Stimulated activated CD4-positive, alpha-beta T cell treated with anti-CD3 and anti-CD28 coated beads, Interleukin-1b, Interleukin-23, amount 100 ng/mL, for 1 hour (primary cell): ENCODE measurements at regions not wholly inside any gene's neighbourhood (a gene's known extent, or its start where the extent isn't known, plus 50 kb on each side); places are given as distances from the start of the nearest gene placed in this dataset.

ENCODE experiments used
- DNase-seq, 2 donors: peaks; one replicate each; pipeline ENCODE4 v3.0.0-alpha.2; 2020; ENCODE audit warnings: low read depth in 2 of 2

DNA sequence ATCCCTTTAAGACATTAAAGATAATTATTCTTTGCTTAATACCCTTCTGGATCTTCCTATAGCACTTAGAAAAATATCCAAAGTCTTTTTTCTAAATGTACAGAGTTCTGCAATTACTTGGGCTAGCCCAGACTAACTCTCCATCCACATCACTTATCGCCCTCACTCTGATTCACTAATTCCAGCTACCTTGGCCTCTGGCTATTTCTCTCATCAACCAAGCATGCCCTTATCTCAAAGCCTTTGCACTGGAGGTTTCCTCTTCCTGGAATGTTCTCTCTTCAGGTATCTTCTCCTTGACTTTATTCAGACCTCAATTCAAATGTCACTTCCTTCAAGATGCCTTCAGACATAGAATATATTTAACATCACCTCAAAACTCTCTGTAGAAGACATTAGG lies 345.1 kb upstream of the SMIM31 start:
- DNase-seq: no peak

DNA sequence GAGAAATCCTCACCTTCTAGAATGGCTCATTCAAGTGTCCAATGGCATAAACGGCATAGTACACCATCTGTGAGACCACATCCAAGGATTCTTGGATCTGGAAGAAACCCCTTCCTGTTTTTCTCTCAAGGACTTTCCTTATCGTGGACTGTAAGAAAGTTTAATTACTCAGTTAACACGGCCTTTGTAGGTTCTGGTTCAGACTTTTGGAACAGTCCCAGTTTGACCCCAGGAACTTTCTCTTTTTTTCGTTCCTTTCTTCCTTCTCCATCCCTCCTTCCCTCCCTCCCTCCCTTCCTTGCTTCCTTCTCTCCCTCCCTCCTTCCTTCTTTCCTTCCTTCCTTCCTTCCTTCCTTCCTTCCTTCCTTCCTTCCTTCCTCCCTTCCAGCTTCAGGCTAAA lies 343.5 kb upstream of the SMIM31 start:
- DNase-seq: no peak

DNA sequence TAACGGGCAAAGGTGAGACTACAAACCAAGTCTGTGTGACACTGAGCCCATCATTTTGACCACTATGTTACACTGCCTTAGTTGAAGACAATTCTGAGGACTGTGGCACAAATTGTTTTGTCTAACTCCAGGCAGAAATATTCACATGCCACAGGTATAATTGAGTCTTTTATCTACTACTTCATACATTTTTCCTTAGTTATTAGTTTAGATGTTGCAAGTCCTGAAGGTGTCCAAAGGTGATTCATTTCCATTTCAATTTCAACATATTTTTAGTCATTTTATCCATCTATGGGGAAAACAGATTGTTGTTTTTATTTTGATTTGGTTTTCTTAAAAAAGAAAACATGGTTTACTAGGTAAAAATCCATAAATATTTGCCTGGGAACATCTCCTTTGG lies 341.7 kb upstream of the SMIM31 start:
- no peak for DNase-seq

DNA sequence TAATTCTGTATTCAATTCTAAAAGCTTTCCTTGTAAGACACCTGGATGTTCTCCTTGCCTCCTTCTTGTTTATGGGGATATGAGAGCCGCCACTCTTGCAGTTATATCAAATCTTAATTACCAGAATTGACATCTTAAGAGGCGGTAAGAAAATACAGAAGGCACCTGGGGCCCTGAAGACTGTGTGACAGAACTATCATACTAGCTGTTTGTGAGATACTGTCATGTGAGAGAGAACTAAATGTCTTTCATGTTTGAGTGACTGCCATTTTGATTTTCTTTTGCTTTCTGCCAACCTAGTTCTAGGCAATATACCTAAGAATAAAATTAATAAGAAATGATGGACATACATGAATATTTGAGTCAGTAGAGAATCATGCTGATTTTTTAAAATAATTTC lies 340.2 kb upstream of the SMIM31 start:
- no peak for DNase-seq

DNA sequence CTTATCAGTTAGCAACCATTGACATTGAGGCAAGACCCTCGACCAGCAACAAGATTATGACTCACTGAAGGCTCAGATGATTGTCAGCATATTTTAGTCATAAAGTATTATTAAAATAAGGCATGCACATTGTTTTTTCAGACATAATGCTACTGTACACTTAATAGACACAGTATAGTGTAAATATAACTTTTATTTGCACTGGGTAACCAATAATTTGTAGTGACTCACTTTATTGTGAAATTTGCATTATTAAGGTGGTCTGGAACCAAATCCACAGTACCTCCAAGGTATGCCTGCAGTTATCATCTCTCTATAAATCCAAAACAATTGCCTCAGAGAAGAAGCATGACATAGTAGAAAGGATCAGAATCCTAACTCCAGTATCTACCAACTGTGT lies 330.1 kb upstream of the SMIM31 start:
- no peak for DNase-seq

DNA sequence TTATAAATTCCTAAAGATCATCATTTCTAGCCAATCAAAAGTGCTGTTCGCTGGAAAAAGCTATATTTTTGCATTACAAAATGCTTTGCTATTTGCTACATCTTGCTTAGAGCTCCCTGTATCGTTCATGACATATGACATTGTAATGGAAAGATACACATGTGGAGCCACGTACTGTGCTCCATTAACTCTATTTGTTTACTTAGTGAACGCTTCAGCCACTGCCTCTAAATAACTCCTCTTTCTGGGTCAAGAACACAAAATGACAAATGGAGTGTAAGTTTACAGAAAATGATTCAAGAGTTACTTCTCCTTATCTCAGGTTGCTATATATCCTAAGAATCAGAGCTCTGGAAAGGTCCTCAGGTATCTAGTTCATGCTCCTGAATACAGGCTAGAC lies 329.1 kb upstream of the SMIM31 start:
- no peak for DNase-seq

DNA sequence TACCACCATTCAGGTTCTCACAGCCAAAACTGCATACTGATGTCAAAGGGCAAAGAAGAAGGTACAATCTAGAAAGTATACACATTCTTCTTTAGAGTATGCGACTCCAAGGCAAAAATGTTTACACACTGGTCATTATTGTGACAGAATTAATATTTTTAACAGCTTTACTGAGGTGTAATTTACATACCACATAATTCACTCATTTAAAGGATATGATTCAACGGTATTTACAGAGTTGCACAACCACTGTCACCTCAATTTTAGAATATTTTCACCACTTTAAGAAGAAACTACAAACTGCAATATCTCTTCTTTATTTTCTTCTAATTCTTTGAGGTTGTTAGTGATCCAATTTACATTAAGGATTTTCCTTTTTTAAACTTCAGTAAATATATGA lies 325.4 kb upstream of the SMIM31 start:
- no peak for DNase-seq

DNA sequence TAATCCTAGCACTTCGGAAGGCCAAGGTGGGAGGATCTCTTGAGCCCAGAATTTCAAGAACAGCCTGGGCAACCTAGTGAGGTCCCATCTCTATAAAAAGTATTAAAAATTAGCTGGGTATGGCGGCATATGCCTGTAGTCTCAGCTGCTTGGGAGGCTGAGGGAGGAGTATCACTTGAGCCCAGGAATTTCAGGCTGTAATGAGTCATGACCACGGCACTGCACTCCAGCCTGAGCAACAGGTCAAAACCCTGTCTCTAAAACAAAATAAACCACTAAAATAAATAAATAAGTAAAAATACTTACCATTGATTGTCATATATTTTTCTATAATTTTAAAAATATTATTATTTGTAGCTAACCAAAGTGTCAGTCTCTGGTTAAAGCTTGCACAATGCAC lies 315.6 kb upstream of the SMIM31 start:
- no peak for DNase-seq

DNA sequence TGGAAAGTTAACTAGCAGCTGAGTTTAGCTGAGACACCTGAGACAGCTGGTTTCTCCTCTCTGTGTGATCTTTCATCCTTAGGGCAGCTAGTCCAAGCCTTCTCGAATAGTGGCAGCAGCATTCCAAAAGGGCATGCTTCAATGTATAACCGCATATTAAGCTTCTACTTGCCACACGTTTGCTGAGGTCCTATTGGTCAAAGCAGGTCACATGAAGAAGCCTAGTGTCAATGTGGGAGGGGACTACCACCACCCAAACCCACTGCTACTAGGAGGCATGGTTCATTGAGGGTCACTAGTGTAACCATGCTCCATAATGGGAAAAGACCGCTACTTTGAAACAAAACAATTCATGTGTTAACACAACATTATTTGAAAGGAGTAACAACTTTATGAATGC lies 314.9 kb upstream of the SMIM31 start:
- no peak for DNase-seq

DNA sequence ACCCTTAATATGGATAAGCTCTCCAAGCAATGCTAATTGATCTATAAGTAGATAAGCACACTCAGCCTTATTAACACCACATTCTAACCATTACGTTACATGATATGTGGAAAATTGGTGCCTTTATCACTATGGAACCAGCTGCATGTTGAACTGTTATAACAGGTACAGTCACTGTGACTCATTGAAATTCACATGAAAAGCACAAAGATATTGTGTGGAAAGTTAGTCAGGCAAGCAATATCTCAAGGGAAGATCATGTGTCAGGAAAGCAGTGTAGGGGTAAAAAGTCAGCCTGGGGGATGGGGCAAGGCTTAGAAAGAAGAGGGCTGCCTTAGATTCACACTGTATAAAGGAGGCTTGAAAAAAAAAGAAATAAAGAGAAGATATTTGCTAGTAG lies 313.7 kb upstream of the SMIM31 start:
- no peak for DNase-seq

DNA sequence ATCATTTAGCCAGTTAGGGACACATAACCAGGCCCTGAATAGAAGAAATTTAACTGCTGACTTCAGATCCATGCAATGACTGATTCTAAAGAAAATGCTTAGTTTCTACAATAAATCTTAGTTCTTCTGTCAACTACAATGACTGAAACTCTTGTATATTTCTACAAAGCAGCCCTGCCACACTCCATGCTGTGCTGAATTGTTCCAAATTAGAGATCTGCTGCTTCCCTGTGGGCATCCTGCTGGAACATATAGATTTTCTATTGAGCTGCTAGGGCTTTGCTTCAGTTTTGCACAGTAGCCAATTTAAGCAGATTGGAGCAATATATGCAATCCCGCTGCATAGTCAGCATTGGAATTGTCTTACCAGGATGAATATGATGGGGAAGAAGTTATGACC lies 312.8 kb upstream of the SMIM31 start:
- no peak for DNase-seq

DNA sequence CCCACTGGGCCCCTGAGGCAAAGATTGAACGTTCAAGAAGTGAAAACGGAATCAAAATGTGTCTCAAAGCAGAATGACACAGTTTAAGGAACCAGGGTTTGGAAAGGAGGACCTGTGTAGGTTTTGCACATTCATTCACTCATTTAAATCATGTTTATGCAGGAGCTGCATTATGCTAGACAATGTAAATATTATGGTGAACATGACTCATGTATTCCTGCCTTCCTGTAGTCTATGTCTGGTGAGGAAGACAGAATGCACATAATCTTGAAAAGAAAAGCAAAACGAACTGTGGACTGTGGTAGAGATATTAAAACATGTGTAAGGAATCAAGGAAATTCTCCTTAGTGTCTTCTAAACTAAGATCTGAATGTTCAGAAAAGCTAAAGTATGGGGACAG lies 311.8 kb upstream of the SMIM31 start:
- DNase-seq: no peak

DNA sequence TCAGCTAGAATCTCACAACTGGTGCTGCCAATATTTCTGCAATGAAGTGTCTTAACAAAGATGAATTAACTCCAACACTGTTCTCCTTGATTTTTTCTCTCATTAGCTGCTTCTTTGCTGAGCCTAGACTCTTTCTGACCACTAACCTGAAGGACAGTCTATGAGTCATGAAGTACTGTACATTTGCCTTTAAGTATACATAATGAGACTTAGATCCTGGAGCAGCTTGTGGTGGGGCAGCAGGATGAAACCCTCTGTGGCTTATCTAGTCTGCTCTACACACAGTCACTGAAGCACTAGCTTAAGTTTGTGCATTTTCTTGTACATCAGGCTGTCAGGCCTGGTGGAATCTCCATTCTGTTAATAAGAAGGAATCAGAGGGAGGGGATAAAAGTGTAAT lies 307.4 kb upstream of the SMIM31 start:
- DNase-seq: no peak

DNA sequence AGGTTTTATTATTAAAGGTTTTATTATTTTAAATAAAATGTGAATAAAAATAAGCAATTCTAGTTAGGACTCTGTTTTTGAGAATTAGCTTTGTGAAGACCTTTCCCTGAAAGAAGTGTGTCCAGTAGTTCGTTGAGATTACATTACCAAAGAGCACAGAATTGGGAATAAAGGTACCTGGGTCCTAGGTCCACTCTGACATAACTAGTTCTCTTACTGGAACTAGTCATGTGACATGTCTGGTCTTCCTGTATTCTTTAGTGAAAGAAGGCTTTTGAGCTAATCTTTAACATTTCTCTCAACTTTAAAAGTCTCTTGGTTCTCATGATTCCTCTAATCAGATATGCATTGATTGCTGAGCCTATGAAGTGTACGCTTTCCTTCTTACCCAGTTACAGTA lies 292.0 kb upstream of the SMIM31 start:
- no peak for DNase-seq

DNA sequence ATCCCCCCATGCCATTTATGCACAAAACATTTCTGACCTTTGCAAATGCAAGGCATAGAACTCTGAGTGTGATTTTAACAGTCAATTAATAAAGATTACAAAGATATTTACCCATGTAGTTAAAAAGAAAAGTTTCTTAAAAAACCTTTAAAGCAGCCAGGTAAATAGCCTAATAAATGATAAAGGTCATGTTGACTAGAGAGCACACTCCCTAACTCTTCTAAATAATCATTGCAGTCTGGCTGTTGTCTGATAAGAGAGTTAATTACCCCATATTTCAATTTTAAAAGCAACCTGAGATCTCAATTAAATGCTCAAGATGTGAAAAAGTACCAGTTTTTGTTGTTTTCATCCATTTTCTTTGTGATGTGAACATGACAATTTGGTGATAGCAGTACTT lies 291.5 kb upstream of the SMIM31 start:
- no peak for DNase-seq

DNA sequence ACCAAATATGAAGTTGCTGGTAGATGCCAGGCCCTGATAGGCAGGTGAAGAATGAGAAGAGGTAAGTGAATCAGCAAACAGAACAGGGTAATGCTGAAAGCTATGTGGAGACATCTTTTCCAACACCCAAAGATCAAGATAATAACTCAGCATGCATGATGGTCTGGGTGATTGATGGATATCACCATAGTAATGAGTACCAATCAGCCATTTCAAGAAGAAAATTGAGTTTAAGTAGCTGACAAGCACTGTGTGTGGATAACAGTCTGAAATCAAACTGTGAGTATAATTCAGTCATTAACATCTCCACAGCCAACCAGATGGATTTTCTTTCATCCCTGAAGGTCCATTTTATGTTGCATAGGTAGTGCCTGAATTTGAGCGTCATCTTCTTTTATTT lies 289.6 kb upstream of the SMIM31 start:
- no peak for DNase-seq

DNA sequence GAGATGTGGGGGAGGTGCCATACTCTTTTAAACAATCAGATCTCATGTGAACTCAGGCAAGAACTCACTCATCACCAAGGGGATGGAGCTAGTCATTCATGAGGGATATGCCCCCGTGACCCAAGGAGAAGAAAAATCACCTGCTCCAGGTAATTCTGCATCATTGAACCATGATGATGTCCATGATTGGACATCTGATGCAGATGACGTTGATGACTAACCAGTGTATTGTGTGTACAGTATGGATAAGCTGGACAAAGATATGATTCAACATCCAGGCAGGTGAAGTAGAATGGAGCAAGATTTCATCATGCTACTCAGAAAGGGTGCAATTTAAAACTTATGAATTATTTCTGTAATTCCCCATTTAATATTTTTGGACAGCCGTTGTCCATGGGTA lies 286.4 kb upstream of the SMIM31 start:
- DNase-seq: no peak

DNA sequence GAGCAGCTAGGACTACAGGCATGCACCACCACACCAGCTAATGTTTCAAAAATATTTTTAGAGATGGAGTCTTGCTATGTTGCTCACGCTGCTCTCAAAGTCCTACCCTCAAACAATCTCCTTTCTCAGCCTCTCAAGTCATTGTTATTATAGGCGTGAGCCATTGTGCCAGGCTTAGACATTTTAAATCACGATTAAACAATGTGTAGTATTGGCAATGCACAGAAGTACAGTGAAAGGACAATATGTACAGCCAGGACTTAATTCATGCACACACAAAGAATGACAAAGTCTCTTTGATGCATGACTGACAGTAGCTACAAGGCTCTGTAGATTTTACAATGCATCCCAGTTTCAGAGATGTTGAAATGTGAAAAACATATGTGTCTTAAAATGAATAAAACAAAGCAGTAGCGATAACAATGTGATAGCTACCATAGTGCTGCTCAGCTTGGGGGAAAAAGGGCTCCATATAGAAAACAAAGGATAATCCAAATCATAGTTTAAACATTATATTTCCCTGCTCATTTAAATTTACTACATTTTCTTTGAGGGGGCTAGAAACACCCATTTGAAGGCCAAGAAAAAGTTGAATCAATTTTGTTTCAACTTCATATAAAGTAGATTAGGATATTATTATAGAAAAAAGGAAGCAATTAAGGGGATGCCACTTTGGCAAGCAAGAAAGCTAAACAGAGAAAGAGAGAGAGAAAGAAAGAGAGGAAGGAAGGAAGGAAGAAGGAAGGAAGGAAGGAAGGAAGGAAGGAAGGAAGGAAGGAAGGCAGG lies 272.4 kb upstream of the SMIM31 start:
- no peak for DNase-seq

DNA sequence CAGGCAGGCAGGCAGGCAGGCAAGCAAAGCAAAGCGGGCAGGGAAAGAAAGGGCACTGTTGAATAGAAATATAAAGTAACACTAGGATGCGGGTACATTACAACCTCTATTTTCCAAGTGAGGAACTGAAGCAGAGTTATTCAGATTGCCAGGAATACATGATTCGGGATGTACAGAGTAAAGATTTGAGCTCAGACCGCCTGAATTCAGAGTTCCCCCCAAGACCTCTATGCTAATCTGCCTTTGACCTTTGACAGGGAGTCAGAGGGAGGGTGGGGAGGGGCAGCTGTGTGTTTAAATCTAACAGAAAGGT lies 271.9 kb upstream of the SMIM31 start:
- DNase-seq: no peak

DNA sequence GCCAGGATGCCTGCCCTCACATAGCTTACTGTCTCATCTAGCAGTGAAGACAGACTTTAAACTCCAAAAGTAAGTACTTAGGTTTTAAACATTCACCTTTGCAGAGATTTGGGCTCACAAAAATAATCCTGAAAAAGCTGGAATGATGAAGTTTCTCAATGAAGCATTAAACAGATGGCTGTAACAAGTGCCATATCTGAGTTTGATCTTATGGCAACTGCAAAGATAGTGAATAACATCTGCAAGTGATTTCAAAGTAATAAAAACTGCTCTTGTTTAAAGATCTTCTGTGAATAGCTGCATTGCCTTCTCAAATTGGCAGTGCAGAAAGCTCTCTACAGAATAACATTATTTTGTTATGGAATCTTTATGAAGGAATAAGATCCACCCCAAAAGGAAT lies 271.2 kb upstream of the SMIM31 start:
- DNase-seq: no peak

DNA sequence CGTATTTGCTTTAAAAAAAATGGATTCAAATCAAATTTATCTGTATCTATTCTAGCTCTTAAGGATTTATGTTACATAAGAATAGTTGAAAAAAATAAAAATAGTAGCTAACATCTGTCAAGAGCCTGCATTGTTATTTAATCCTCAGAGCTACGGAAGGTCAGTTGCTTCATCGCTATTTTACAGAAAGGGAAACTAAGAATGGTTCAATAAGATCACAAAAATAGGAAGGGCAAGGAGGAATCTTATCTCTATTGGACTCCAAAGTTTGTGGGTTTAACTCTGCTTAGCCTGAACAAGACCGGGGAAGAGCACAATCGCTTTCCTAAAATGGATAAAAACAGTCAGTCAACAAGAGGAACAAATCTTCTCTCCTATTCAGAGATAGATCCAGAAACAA lies 270.2 kb upstream of the SMIM31 start:
- no peak for DNase-seq

DNA sequence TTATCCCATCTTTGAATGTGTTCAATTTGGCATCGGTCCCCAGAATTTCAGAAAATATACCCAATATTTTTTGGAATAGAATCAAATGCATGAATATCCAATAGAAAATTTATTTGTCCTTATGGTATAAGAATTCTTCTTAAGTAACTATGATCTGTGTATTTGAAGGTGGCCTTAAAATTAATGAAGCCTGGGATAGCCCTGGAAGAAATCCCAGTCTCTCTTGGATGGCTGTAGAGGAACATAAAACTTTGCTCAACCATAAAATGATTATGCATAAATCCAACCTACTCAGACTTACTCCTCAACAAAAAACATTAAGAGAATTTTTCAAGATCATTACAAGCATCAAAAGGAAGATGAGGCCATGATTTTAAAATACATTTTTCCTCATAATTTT lies 269.4 kb upstream of the SMIM31 start:
- DNase-seq: no peak

DNA sequence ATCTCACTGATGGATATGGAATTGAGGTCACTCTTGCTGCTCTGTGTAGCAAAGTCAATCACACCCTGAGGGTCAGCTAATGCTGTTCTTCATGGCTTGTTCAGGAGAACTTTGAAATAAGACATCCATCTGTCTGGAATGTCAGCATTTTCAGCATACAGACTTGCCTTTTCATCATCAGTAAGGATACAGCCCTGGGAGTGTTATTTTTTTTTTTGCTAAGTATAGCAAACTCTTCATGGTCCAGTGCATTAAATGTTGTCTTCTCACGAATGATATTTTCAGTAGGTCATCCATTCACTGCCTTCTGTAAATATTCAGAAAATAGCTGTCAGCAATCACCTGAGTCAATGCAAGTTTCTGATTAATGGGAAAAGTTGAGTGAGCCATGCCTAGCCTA lies 268.8 kb upstream of the SMIM31 start:
- no peak for DNase-seq

DNA sequence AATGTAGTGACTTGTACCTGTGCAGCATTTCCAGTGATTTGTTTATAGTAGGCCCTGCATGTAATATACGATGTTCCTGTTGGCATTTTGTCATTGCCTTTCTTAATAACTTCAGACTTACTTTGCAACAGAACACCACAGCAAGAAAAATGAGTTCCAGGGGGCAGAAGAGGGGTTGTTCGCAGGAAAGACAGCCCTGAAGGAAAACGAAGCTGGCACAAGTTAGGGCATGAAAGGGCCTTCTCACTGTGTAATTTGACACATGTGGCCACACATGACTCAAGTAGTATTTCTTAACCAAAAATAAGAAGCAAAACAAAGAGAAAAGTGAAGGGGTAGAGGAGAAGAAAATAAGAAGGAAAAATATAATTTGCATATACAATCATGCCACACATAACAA lies 265.8 kb upstream of the SMIM31 start:
- DNase-seq: no peak

DNA sequence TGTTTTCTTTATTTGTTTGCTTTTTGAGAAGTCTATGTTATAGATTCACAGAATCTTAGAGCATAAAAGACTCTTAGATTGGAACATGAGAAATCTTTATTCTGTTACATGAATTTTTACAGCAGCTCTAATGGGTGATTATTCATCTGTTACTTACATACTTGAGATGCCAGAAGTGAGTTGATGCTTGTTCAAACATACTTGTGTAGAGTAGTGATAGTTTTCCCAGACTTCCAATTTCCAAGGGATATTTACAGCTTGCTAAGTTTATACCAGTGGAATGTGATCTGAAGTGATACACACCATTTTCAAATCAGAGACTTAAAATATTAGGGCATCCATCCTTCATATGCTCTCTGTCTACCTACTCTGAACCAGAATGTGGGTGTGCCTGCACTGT lies 252.9 kb upstream of the SMIM31 start:
- no peak for DNase-seq
